ENCODE measurements at regions not wholly inside any gene's neighbourhood (a gene's known extent, or its start where the extent isn't known, plus 50 kb on each side); places are given as distances from the start of the nearest gene placed in this dataset.

DNA sequence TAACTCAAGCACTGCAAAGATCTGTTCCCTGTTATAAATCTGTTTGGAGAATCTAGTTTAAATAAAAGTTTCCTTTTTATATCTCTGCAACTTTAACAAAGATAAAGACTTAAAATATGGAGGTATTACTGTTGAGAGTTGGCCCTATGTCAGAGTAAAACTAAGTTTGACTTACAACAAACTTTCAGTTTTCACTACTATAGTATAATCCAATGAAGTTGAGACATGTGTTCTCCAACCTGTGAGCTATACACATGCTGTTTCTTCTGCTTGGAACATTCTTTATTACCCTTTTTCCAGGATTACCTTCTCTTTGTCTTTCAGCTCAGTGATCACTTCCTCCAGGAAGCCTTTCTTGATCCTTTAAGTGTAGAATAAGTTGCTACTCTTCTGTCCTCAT, 1109.3 kb downstream of the MAT2B start:
- TF ChIP-seq, protein P1, sequence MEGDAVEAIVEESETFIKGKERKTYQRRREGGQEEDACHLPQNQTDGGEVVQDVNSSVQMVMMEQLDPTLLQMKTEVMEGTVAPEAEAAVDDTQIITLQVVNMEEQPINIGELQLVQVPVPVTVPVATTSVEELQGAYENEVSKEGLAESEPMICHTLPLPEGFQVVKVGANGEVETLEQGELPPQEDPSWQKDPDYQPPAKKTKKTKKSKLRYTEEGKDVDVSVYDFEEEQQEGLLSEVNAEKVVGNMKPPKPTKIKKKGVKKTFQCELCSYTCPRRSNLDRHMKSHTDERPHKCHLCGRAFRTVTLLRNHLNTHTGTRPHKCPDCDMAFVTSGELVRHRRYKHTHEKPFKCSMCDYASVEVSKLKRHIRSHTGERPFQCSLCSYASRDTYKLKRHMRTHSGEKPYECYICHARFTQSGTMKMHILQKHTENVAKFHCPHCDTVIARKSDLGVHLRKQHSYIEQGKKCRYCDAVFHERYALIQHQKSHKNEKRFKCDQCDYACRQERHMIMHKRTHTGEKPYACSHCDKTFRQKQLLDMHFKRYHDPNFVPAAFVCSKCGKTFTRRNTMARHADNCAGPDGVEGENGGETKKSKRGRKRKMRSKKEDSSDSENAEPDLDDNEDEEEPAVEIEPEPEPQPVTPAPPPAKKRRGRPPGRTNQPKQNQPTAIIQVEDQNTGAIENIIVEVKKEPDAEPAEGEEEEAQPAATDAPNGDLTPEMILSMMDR (IDR thresholded peaks at IDR 0.05; ENCODE audit: extremely low read depth in 1 of 2, insufficient read depth in 1 of 2, low read depth in 1 of 2, low read length in 2 of 2): no peak
- TF ChIP-seq MYC (IDR thresholded peaks at IDR 0.05; ENCODE audit: low read depth, low read length): no peak
- no peak for TF ChIP-seq POLR2AphosphoS5 (IDR thresholded peaks at IDR 0.05; ENCODE audit: insufficient read depth, low read depth, low read length)

All from endothelial cell of umbilical vein (primary cell).